ENCODE measurements at regions not wholly inside any gene's neighbourhood (a gene's known extent, or its start where the extent isn't known, plus 50 kb on each side); places are given as distances from the start of the nearest gene placed in this dataset.
A peak's percentile ranks its signal among the peaks of the same experiment; 100 is the strongest.

DNA sequence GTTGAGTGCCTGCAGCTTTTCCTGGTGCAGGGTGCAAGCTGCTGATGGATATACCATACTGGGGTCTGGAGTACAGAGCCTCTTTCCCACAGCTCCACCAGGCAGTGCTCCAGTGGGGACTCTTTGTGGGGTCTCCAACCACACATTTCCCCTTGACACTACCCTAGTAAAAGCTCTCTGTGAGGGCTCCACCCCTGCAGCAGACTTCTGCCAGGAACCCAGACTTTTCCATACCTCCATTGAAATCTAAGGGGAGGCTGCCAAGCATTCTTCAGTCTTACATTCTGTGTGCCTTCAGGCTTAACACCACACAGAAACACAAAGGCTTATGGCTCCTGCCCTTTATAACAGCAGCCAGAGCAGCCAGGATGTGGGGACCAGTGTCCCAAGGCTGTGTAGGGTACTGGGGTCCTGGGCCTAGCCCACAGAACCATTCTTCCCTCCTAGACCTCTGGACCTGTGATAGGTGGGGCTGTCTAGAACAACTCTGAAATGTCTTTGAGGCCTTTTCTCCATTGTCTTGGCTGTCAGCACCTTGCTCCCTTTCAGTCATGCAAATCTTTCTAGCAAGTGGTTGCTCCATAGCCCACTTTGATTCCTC lies 65.7 kb downstream of the TBXT start:
- CTCF ChIA-PET, result interaction anchor here (1.1 to 1.5 kb wide), 2 partner anchors 213 to 217 kb away, joined by 4 read pairs; no protein-coding TSS in a partner anchor
- POLR2A ChIA-PET, result no interaction called here
- no peak for DNase-seq (ENCODE audit: low read depth)
- TF ChIP-seq, protein P1, sequence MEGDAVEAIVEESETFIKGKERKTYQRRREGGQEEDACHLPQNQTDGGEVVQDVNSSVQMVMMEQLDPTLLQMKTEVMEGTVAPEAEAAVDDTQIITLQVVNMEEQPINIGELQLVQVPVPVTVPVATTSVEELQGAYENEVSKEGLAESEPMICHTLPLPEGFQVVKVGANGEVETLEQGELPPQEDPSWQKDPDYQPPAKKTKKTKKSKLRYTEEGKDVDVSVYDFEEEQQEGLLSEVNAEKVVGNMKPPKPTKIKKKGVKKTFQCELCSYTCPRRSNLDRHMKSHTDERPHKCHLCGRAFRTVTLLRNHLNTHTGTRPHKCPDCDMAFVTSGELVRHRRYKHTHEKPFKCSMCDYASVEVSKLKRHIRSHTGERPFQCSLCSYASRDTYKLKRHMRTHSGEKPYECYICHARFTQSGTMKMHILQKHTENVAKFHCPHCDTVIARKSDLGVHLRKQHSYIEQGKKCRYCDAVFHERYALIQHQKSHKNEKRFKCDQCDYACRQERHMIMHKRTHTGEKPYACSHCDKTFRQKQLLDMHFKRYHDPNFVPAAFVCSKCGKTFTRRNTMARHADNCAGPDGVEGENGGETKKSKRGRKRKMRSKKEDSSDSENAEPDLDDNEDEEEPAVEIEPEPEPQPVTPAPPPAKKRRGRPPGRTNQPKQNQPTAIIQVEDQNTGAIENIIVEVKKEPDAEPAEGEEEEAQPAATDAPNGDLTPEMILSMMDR (IDR thresholded peaks at IDR 0.05; ENCODE audit: insufficient read depth, low read depth, low read length), result no peak
- no peaks in the 10 kb centered on the region for H3K27me3 ChIP-seq (ENCODE audit: control insufficient read depth, insufficient read depth, low read length)
- no peaks in the 10 kb centered on the region for H3K36me3 ChIP-seq (ENCODE audit: control insufficient read depth, insufficient read depth, low read length)
- H3K4me3 ChIP-seq (ENCODE audit: low read depth, low read length), result no peak overlapping the region

DNA sequence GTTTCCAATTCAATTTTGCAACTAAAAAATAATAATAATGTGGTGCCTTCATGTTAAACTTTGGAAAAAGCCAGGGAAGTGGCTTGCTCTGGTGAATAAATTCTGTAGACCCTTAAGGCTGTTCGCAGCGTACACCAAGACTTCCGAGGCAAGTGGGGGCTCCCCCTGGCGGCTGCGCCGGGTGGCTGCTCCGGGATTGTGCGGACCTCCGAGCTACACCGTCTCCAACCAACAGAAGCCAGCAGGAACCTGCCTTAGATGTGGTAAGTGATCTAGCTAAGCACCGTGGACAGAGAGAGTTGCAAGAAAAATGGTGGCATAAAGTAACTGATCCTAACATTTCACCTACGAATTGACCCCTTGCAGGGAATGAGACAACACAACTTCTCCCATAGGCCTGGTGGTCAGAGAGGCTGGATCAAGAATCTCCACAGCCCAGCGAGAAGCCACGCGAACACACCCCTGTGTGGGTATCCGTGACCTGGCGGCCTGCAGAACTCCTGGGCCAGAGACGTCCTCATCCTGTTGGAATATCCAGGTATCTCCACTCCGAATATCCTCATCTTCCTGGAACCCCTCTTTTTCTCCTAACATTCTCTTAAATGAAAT lies 69.6 kb downstream of the TBXT start:
- ChIA-PET CTCF (interaction anchor here (0.6 to 6.3 kb wide), 11 partner anchors 9 to 220 kb away, joined by 3 to 88 read pairs (median 4); no protein-coding TSS in a partner anchor), POLR2A (interaction anchor here (0.7 kb wide), 1 partner anchor 202 kb away, joined by 10 read pairs; no protein-coding TSS in a partner anchor)
- TF ChIP-seq, protein P1 (IDR thresholded peaks at IDR 0.05; ENCODE audit: insufficient read depth, low read depth, low read length), result peak; percentile 94
- Histone ChIP-seq H3K36me3 (ENCODE audit: control insufficient read depth, insufficient read depth, low read length) (no peaks in the 10 kb centered on the region), H3K27me3 (ENCODE audit: control insufficient read depth, insufficient read depth, low read length) (no peaks in the 10 kb centered on the region), H3K4me3 (ENCODE audit: low read depth, low read length) (no peak overlapping the region)
- DNase-seq (ENCODE audit: low read depth), result no peak

DNA sequence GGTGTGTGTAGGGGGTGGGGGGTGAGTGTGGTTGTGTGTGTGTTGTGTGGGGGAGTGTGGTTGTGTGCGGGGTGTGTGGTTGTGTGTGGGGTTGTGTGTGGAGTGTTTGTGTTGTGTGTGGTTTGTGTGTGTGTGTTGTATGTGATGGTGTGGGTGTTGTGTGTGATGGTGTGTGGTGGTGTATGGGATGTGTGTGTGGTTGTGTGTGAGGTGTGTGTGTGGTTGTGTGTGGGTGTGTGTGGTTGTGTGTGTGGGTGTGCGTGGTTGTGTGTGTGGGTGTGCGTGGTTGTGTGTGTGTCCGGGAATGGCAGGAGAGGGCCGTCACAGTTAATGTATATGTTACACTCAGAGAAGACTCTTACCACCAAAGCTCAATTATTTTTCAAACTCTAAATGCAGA lies 79.8 kb downstream of the TBXT start:
- POLR2A ChIA-PET, result no interaction called here
- DNase-seq (ENCODE audit: low read depth), result no peak
- no peaks in the 10 kb centered on the region for H3K36me3 ChIP-seq (ENCODE audit: control insufficient read depth, insufficient read depth, low read length)
- H3K27me3 ChIP-seq (ENCODE audit: control insufficient read depth, insufficient read depth, low read length), result no peaks in the 10 kb centered on the region
- CTCF ChIA-PET, result no interaction called here
- TF ChIP-seq, protein P1 (IDR thresholded peaks at IDR 0.05; ENCODE audit: insufficient read depth, low read depth, low read length), result no peak
- no peak overlapping the region for H3K4me3 ChIP-seq (ENCODE audit: low read depth, low read length)

DNA sequence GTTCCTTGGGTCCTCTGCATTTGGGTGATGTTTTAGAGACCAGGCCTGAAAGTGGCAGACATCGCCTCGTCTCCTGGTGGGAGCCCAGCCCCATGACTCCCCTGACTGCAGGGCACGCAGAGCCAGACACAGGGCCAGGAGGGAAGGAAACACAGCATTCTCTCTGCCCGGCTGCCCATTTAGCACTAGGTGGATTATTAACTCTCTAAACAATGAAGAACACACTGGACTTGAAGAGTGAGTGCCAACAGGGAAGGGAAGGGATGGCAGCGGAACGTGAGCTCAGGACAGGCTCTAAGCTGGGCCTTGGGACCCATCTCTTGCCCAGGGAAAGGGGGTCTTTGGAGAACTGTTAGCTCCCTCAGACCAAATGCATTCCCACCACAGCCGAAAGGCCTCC lies 80.4 kb downstream of the TBXT start:
- H3K36me3 ChIP-seq (ENCODE audit: control insufficient read depth, insufficient read depth, low read length), result no peaks in the 10 kb centered on the region
- no peak for DNase-seq (ENCODE audit: low read depth)
- H3K27me3 ChIP-seq (ENCODE audit: control insufficient read depth, insufficient read depth, low read length), result no peaks in the 10 kb centered on the region
- ChIA-PET CTCF (interaction anchor here (0.9 to 2.2 kb wide), 2 partner anchors 10 to 19 kb away, joined by 3 to 5 read pairs; no protein-coding TSS in a partner anchor), POLR2A (no interaction called here)
- H3K4me3 ChIP-seq (ENCODE audit: low read depth, low read length), result no peak overlapping the region
- TF ChIP-seq, protein P1 (IDR thresholded peaks at IDR 0.05; ENCODE audit: insufficient read depth, low read depth, low read length), result no peak

DNA sequence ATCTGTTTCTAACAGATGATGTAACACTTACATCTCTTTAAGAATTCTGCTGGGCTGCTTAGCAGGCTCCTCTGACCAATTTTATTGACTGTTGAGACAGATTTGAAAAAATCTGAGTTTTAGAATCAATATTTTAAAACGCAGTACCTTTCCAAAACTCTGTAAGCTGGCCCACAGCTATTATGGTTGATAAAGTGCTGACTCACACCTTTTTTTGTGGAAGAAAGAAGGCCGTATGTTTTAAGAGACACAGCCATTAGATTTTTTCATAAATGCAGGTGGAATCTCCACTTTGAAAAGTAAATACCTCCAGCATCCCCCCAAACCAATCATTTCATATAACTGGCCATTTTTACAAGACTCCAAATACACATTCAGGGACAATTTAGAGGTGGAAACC lies 82.2 kb downstream of the TBXT start:
- POLR2A ChIA-PET, result no interaction called here
- CTCF ChIA-PET, result interaction anchor here (1.0 to 2.2 kb wide), 2 partner anchors 9 to 12 kb away, joined by 4 to 5 read pairs; no protein-coding TSS in a partner anchor
- H3K4me3 ChIP-seq (ENCODE audit: low read depth, low read length), result no peak overlapping the region
- no peaks in the 10 kb centered on the region for H3K36me3 ChIP-seq (ENCODE audit: control insufficient read depth, insufficient read depth, low read length)
- TF ChIP-seq, protein P1 (IDR thresholded peaks at IDR 0.05; ENCODE audit: insufficient read depth, low read depth, low read length), result no peak
- DNase-seq (ENCODE audit: low read depth), result no peak
- no peaks in the 10 kb centered on the region for H3K27me3 ChIP-seq (ENCODE audit: control insufficient read depth, insufficient read depth, low read length)
